ENCODE measurements at regions not wholly inside any gene's neighbourhood (a gene's known extent, or its start where the extent isn't known, plus 50 kb on each side); places are given as distances from the start of the nearest gene placed in this dataset.

DNA sequence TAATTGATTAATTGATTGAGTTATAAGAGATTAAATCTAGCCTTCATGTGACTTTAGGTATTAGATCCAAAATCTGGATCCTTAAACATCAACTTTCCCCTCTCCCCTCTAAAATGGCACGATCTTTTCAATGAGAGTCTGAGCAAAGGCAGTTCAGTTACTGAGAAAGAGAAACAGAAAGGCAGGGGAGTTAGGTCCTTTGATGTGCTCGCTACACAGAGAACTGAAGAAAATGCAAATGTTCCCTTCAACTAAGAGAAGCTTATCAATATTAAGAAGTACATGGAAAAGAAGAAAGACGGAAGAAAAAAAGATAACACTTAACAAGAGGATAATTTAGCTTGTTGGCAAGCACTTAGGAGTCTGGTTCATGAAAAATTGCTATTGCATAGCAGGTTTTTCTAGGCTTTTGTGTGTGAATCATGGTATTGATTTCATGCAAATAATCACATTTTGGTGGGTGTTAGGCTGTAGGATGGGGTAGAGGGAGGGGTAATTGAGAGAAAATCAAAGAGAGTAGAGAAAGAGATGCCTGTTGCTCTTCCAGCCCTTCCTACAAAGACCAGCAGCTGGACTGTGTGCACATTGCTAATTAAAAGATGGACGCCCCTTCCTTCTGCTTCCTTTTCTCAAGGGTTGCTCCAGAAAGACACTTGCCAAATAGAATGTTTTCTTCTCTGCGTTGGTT is 307.6 kb upstream of the PLXNA2 start:
- TF ChIP-seq, protein P1, sequence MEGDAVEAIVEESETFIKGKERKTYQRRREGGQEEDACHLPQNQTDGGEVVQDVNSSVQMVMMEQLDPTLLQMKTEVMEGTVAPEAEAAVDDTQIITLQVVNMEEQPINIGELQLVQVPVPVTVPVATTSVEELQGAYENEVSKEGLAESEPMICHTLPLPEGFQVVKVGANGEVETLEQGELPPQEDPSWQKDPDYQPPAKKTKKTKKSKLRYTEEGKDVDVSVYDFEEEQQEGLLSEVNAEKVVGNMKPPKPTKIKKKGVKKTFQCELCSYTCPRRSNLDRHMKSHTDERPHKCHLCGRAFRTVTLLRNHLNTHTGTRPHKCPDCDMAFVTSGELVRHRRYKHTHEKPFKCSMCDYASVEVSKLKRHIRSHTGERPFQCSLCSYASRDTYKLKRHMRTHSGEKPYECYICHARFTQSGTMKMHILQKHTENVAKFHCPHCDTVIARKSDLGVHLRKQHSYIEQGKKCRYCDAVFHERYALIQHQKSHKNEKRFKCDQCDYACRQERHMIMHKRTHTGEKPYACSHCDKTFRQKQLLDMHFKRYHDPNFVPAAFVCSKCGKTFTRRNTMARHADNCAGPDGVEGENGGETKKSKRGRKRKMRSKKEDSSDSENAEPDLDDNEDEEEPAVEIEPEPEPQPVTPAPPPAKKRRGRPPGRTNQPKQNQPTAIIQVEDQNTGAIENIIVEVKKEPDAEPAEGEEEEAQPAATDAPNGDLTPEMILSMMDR (IDR thresholded peaks at IDR 0.05): no peak
- TF ChIP-seq POLR2A (IDR thresholded peaks at IDR 0.05) (no peak), EP300 (IDR thresholded peaks at IDR 0.05) (no peak), POLR2AphosphoS5 (IDR thresholded peaks at IDR 0.05) (no peak)
